H9 (cell line): ENCODE measurements at regions not wholly inside any gene's neighbourhood (a gene's known extent, or its start where the extent isn't known, plus 50 kb on each side); places are given as distances from the start of the nearest gene placed in this dataset.

Experiments
- DNase-seq: peaks from one replicate; pipeline ENCODE4 v3.0.0-alpha.2; 2017
- H2AFZ ChIP-seq: one replicate; pipeline ENCODE4 v1.6.1; 2013; ENCODE audit warnings: mild to moderate bottlenecking, low read length, control low read depth, moderate library complexity
- H2AK5ac ChIP-seq: 2 replicates; pipeline ENCODE4 v1.6.1; 2013; ENCODE audit warnings: low read length, control low read depth, mixed read lengths; ENCODE audit not compliant: insufficient read length
- H2BK120ac ChIP-seq: one replicate; pipeline ENCODE4 v1.6.1; 2013; ENCODE audit warnings: low read depth, mild to moderate bottlenecking, low read length, control low read depth, inconsistent platforms; ENCODE audit not compliant: poor library complexity, severe bottlenecking
- H2BK12ac ChIP-seq: 2 replicates; pipeline ENCODE4 v1.6.1; 2013; ENCODE audit warnings: low read length, control low read depth, mixed read lengths, low read depth; ENCODE audit not compliant: insufficient read length
- H2BK15ac ChIP-seq: 2 replicates; pipeline ENCODE4 v1.6.1; 2013; ENCODE audit warnings: low read depth, low read length, control low read depth
- H2BK20ac ChIP-seq: one replicate; pipeline ENCODE4 v1.6.1; 2013; ENCODE audit warnings: low read depth, mild to moderate bottlenecking, low read length, control low read depth, inconsistent platforms; ENCODE audit not compliant: poor library complexity, severe bottlenecking
- H2BK5ac ChIP-seq: 2 replicates; pipeline ENCODE4 v1.6.1; 2013; ENCODE audit warnings: low read length, control low read depth, mixed read lengths; ENCODE audit not compliant: insufficient read length
- H3K14ac ChIP-seq: 2 replicates; pipeline ENCODE4 v1.6.1; 2013; ENCODE audit warnings: low read length, control low read depth; ENCODE audit not compliant: insufficient read depth
- H3K18ac ChIP-seq: 2 replicates; pipeline ENCODE4 v1.6.1; 2013; ENCODE audit warnings: low read depth, mild to moderate bottlenecking, mixed read lengths, low read length, control low read depth; ENCODE audit not compliant: insufficient read length
- H3K23ac ChIP-seq: 2 replicates; pipeline ENCODE4 v1.6.1; 2013; ENCODE audit warnings: low read length, control low read depth, mixed read lengths, low read depth; ENCODE audit not compliant: insufficient read length
- H3K23me2 ChIP-seq: 2 replicates; pipeline ENCODE4 v1.6.1; 2013; ENCODE audit warnings: low read depth, mild to moderate bottlenecking, mixed read lengths, low read length, control low read depth; ENCODE audit not compliant: insufficient read length, poor library complexity, severe bottlenecking
- H3K27ac ChIP-seq: 2 replicates; pipeline ENCODE4 v1.5.1; 2013; ENCODE audit warnings: low read length, control low read depth, mixed read lengths, low read depth; ENCODE audit not compliant: insufficient read length
- H3K27me3 ChIP-seq: 2 replicates; pipeline ENCODE4 v1.6.1; 2013; ENCODE audit warnings: low read length, control low read depth, inconsistent platforms; ENCODE audit not compliant: insufficient read depth
- H3K4ac ChIP-seq: 2 replicates; pipeline ENCODE4 v1.6.1; 2013; ENCODE audit warnings: low read depth, mild to moderate bottlenecking, control low read depth, inconsistent platforms, low read length, moderate library complexity
- H3K4me1 ChIP-seq: 2 replicates; pipeline ENCODE4 v1.6.1; 2013; ENCODE audit warnings: low read length, control low read depth, inconsistent platforms; ENCODE audit not compliant: insufficient read depth
- H3K4me2 ChIP-seq: 2 replicates; pipeline ENCODE4 v1.6.1; 2013; ENCODE audit warnings: low read length, control low read depth, mixed read lengths; ENCODE audit not compliant: insufficient read length, insufficient read depth
- H3K56ac ChIP-seq: 2 replicates; pipeline ENCODE4 v1.6.1; 2013; ENCODE audit warnings: low read depth, mild to moderate bottlenecking, mixed read lengths, low read length, control low read depth; ENCODE audit not compliant: insufficient read length
- H3K79me1 ChIP-seq: 2 replicates; pipeline ENCODE4 v1.6.1; 2013; ENCODE audit warnings: low read depth, mild to moderate bottlenecking, moderate library complexity, low read length, control low read depth, inconsistent platforms; ENCODE audit not compliant: insufficient read depth, poor library complexity, severe bottlenecking
- H3K79me2 ChIP-seq: 2 replicates; pipeline ENCODE4 v1.6.1; 2013; ENCODE audit warnings: low read length, control low read depth, inconsistent platforms; ENCODE audit not compliant: insufficient read depth
- H3K9ac ChIP-seq: 2 replicates; pipeline ENCODE4 v1.6.1; 2013; ENCODE audit warnings: low read length, control low read depth, mixed read lengths; ENCODE audit not compliant: insufficient read length; ENCODE audit errors: extremely low read depth
- H3K9me3 ChIP-seq: one replicate; pipeline ENCODE4 v1.6.1; 2013; ENCODE audit warnings: low read depth, low read length, inconsistent platforms; ENCODE audit not compliant: control insufficient read depth
- H3T11ph ChIP-seq: one replicate; pipeline ENCODE4 v1.6.1; 2013; ENCODE audit warnings: mild to moderate bottlenecking, low read length, control low read depth, inconsistent platforms
- H4K20me1 ChIP-seq: one replicate; pipeline ENCODE4 v1.6.1; 2013; ENCODE audit not compliant: control insufficient read depth, insufficient read length, insufficient read depth
- H4K5ac ChIP-seq: 2 replicates; pipeline ENCODE4 v1.6.1; 2013; ENCODE audit warnings: low read depth, mild to moderate bottlenecking, mixed read lengths, low read length, control low read depth; ENCODE audit not compliant: insufficient read length
- H4K8ac ChIP-seq: replicated peaks from 2 replicates; pipeline ENCODE4 v1.6.1; 2013; ENCODE audit warnings: low read length, control low read depth, mixed read lengths, low read depth; ENCODE audit not compliant: insufficient read length
- H4K91ac ChIP-seq: 2 replicates; pipeline ENCODE4 v1.6.1; 2013; ENCODE audit warnings: low read depth, mild to moderate bottlenecking, moderate library complexity, mixed read lengths, low read length, control low read depth; ENCODE audit not compliant: insufficient read length
- H3K27ac Mint-ChIP-seq, 3 experiments: 2 replicates in 2 of 3; 3 replicates in 1 of 3; pipeline ENCODE4 v1.8.0; 2020 to 2021; ENCODE audit warnings: mixed read lengths in 3 of 3, mild to moderate bottlenecking in 1 of 3, moderate library complexity in 1 of 3
- H3K27me3 Mint-ChIP-seq: 2 replicates; pipeline ENCODE4 v1.8.0; 2021; ENCODE audit warnings: low read depth, mild to moderate bottlenecking, moderate library complexity, mixed read lengths
- H3K36me3 Mint-ChIP-seq, 3 experiments: 2 replicates in 2 of 3; 3 replicates in 1 of 3; pipeline ENCODE4 v1.8.0; 2020 to 2021; ENCODE audit warnings: low read depth in 3 of 3, mixed read lengths in 3 of 3; ENCODE audit not compliant: insufficient read depth in 1 of 3
- H3K4me1 Mint-ChIP-seq, 2 experiments: 2 replicates each; pipeline ENCODE4 v1.8.0; 2020; ENCODE audit warnings: mixed read lengths in 2 of 2
- H3K4me3 Mint-ChIP-seq, 2 experiments: 2 replicates in 1 of 2; 3 replicates in 1 of 2; pipeline ENCODE4 v1.8.0; 2020 to 2021; ENCODE audit warnings: mild to moderate bottlenecking in 2 of 2, mixed read lengths in 2 of 2, moderate library complexity in 1 of 2
- H3K9me3 Mint-ChIP-seq, 2 experiments: 2 replicates in 1 of 2; 3 replicates in 1 of 2; pipeline ENCODE4 v1.8.0; 2020; ENCODE audit warnings: mild to moderate bottlenecking in 2 of 2, mixed read lengths in 2 of 2, moderate library complexity in 1 of 2
- WGBS: extraction: QIAGEN DNeasy Blood & Tissue Kit; methylation state at CpG from one replicate; pipeline ENCODE4 v1.1.7; 2013; ENCODE audit warnings: missing lambda C conversion rate, low lambda C conversion rate, mixed read lengths; ENCODE audit not compliant: insufficient read length; ENCODE audit errors: extremely low coverage; 5-methylcytosine and 5-hydroxymethylcytosine counted together
- TF ChIP-seq, protein P1 (sequence below): fragments of 200-600 bp; sonication (generic); conservative IDR thresholded peaks from 3 replicates; pipeline ENCODE4 v1.8.0; 2021; ENCODE audit warnings: antibody characterized with exemption, mild to moderate bottlenecking

DNA sequence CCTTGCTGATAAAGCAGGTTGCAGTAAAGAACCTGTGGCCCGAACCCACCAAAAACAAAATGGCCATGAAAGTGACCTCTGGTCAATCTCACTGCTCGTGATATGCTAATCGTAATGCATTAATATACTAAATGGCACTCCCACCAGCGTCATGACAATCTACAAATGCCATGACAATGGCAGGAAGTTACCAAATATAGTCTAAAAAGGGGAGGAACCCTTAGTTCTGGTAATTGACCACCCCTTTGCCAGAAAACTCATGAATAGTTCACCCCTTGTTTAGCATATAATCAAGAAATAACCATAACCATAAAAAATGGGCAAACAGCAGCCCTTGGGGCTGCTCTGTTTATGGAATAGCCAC lies 1139.4 kb upstream of the LRRN3 start:
- no peak overlapping the region for H3K23ac ChIP-seq
- no peak overlapping the region for H2BK12ac ChIP-seq
- H2AK5ac ChIP-seq = no peak overlapping the region
- no peak overlapping the region for H2BK5ac ChIP-seq
- no peak overlapping the region for H3K18ac ChIP-seq
- no peaks in the 10 kb centered on the region for H3K9me3 ChIP-seq
- Mint-ChIP-seq H3K4me1 (peaks cover 8 to 14% of the 10 kb centered on the region in 2 experiments), H3K36me3 (no peaks in the 10 kb centered on the region; a peak in 1 of 7 replicates), H3K4me3 (no peak overlapping the region), H3K9me3 (peaks cover 3% of the 10 kb centered on the region in 2 experiments; a peak in 4 of 5 replicates), H3K27me3 (no peaks in the 10 kb centered on the region), H3K27ac (no peak overlapping the region; a peak in 1 of 7 replicates)
- no peaks in the 10 kb centered on the region for H3K27me3 ChIP-seq
- DNase-seq = no peak
- H2BK15ac ChIP-seq = no peak overlapping the region
- no peaks in the 10 kb centered on the region for H3K23me2 ChIP-seq
- H2AFZ ChIP-seq = no peak overlapping the region
- H3T11ph ChIP-seq = no peak overlapping the region
- no peak overlapping the region for H4K8ac ChIP-seq
- no peak overlapping the region for H3K9ac ChIP-seq
- H3K4ac ChIP-seq = no peak overlapping the region
- no peaks in the 10 kb centered on the region; the same call in 1 of the 2 replicates for H3K4me1 ChIP-seq
- H3K79me2 ChIP-seq = no peaks in the 10 kb centered on the region
- no peak overlapping the region for H4K91ac ChIP-seq
- no peak overlapping the region for H2BK120ac ChIP-seq
- no peak overlapping the region for H3K56ac ChIP-seq
- H3K4me2 ChIP-seq = no peak overlapping the region
- WGBS = no CpG with 5 or more reads among the region's 4 CpGs
- no peak overlapping the region for H4K5ac ChIP-seq
- no peaks in the 10 kb centered on the region for H3K79me1 ChIP-seq
- no peak overlapping the region for H3K27ac ChIP-seq
- H2BK20ac ChIP-seq = no peak overlapping the region
- TF ChIP-seq, protein P1, sequence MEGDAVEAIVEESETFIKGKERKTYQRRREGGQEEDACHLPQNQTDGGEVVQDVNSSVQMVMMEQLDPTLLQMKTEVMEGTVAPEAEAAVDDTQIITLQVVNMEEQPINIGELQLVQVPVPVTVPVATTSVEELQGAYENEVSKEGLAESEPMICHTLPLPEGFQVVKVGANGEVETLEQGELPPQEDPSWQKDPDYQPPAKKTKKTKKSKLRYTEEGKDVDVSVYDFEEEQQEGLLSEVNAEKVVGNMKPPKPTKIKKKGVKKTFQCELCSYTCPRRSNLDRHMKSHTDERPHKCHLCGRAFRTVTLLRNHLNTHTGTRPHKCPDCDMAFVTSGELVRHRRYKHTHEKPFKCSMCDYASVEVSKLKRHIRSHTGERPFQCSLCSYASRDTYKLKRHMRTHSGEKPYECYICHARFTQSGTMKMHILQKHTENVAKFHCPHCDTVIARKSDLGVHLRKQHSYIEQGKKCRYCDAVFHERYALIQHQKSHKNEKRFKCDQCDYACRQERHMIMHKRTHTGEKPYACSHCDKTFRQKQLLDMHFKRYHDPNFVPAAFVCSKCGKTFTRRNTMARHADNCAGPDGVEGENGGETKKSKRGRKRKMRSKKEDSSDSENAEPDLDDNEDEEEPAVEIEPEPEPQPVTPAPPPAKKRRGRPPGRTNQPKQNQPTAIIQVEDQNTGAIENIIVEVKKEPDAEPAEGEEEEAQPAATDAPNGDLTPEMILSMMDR = no peak
- H4K20me1 ChIP-seq = no peaks in the 10 kb centered on the region
- no peak overlapping the region for H3K14ac ChIP-seq
